DND-41 (cell line): ENCODE measurements at regions not wholly inside any gene's neighbourhood (a gene's known extent, or its start where the extent isn't known, plus 50 kb on each side); places are given as distances from the start of the nearest gene placed in this dataset.
"Not testable (repeated sequence)": the region's sequence is repeated elsewhere in the genome, so short reads cannot be mapped to it uniquely, and the experiment has no call there.

Experiments used
- ATAC-seq: fragments of 200-7000 bp; cut with Tn5 transposase; 3 replicates; pipeline ENCODE4 v1.9.1; 2021; ENCODE audit warnings: low read depth; ENCODE audit not compliant: insufficient read depth
- DNase-seq: peaks from one replicate; pipeline ENCODE4 v3.0.0-alpha.2; 2020
- H2AFZ ChIP-seq: 2 replicates; pipeline ENCODE4 v1.6.0; 2012; ENCODE audit warnings: low read depth, low read length
- H3K27ac ChIP-seq: 2 replicates; pipeline ENCODE4 v1.5.1; 2012; ENCODE audit warnings: low read length, inconsistent platforms
- H3K27me3 ChIP-seq: fragments of 200-600 bp; sonication (generic); 2 replicates; pipeline ENCODE4 v1.6.0; 2012; ENCODE audit warnings: low read length, mild to moderate bottlenecking, inconsistent platforms; ENCODE audit not compliant: insufficient read depth, poor library complexity
- H3K36me3 ChIP-seq: 2 replicates; pipeline ENCODE4 v1.5.1; 2012; ENCODE audit warnings: low read length, inconsistent platforms; ENCODE audit not compliant: insufficient read depth
- H3K4me1 ChIP-seq: 2 replicates; pipeline ENCODE4 v1.5.1; 2012; ENCODE audit warnings: mild to moderate bottlenecking, low read length; ENCODE audit not compliant: insufficient read depth
- H3K4me2 ChIP-seq: 2 replicates; pipeline ENCODE4 v1.6.0; 2012; ENCODE audit warnings: mild to moderate bottlenecking, moderate library complexity, low read length, inconsistent platforms; ENCODE audit not compliant: insufficient read depth
- H3K4me3 ChIP-seq, 2 experiments: fragments of 200-600 bp in 1 of 2; shearing (Covaris generic) in 1 of 2; 2 replicates each; pipeline ENCODE4 v1.5.1; 2012 to 2016; ENCODE audit warnings: inconsistent platforms in 2 of 2, low read length in 2 of 2, mild to moderate bottlenecking in 2 of 2, low read depth in 1 of 2, moderate library complexity in 1 of 2
- H3K79me2 ChIP-seq: 2 replicates; pipeline ENCODE4 v1.6.0; 2012; ENCODE audit warnings: low read length, inconsistent platforms; ENCODE audit not compliant: insufficient read depth
- H3K9ac ChIP-seq: 2 replicates; pipeline ENCODE4 v1.6.0; 2012; ENCODE audit warnings: low read depth, mild to moderate bottlenecking, inconsistent platforms, low read length, moderate library complexity
- H3K9me3 ChIP-seq: 2 replicates; pipeline ENCODE4 v1.5.1; 2012; ENCODE audit warnings: low read length, moderate library complexity, mild to moderate bottlenecking, inconsistent platforms; ENCODE audit not compliant: insufficient read depth, severe bottlenecking
- H4K20me1 ChIP-seq: 2 replicates; pipeline ENCODE4 v1.6.0; 2012; ENCODE audit warnings: low read length; ENCODE audit not compliant: insufficient read depth
- EZH2 ChIP-seq: IDR thresholded peaks from 3 replicates; pipeline ENCODE4 v1.6.1; 2012; ENCODE audit warnings: borderline replicate concordance, low read depth, mild to moderate bottlenecking, moderate library complexity, low read length, inconsistent platforms; ENCODE audit not compliant: severe bottlenecking
- TF ChIP-seq, protein P1 (sequence below): IDR thresholded peaks from 2 replicates; pipeline ENCODE4 v1.5.1; 2012; ENCODE audit warnings: borderline replicate concordance, low read length, moderate library complexity, mild to moderate bottlenecking; ENCODE audit not compliant: poor library complexity, severe bottlenecking; ENCODE audit errors: extremely low read depth

DNA sequence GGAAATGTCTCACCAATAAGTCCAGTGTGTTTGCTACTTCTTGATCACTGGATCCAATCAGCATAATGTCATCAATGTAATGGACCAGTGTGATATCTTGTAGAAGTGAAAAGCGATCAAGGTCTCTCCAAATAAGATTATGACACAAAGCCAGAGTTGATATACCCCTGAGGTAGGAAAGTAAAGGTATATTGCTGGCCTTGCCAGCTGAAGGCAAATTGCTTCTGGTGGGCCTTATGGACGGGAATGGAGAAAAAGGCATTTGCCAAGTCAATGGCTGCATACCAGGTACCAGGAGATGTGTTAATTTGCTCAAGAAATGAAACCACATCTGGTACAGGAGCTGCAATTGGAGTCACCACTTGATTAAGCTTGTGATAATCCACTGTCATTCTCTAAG is 158.5 kb downstream of the CYP26A1 start:
- H3K9me3 ChIP-seq, H3K4me1 ChIP-seq, DNase-seq, H3K4me2 ChIP-seq, H3K36me3 ChIP-seq, H3K4me3 ChIP-seq, ATAC-seq, H3K27ac ChIP-seq, H3K9ac ChIP-seq, H2AFZ ChIP-seq, H4K20me1 ChIP-seq, H3K79me2 ChIP-seq, H3K27me3 ChIP-seq: not testable (repeated sequence)

GRCh38 chr10:93234940-93235339 is 161.2 kb downstream of the CYP26A1 start:
- not testable (repeated sequence) for ATAC-seq, H3K9ac ChIP-seq, H3K9me3 ChIP-seq, H3K4me3 ChIP-seq, H3K27me3 ChIP-seq, H3K36me3 ChIP-seq, DNase-seq, H4K20me1 ChIP-seq, H2AFZ ChIP-seq, H3K79me2 ChIP-seq, H3K27ac ChIP-seq, H3K4me1 ChIP-seq, H3K4me2 ChIP-seq

DNA sequence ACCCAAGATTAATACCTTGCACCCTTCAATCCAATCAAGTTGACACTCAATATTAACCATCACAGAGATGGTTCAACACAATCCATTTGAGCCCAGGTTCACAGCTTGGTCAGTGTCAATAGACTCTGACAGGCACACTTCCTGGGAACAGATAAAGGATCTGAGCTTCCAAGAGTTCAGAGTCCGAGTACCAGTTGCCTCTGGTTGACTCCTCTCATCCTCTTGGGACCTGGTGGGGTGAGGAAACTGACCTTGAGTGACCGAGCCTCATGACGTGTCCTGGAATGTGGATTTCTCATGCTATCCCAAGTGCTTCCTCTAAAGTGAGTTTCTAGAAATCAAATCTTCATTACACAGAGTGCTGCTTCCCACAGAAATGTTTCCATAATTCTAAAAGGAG is 162.0 kb downstream of the CYP26A1 start:
- DNase-seq: no peak
- Histone ChIP-seq H3K79me2 (no peaks in the 10 kb centered on the region), H3K36me3 (no peaks in the 10 kb centered on the region), H3K4me2 (no peak overlapping the region), H4K20me1 (no peaks in the 10 kb centered on the region), H3K9me3 (no peaks in the 10 kb centered on the region), H3K4me3 (no peak overlapping the region), H3K27ac (no peak overlapping the region), H3K9ac (no peak overlapping the region), H3K4me1 (no peaks in the 10 kb centered on the region), H2AFZ (no peak overlapping the region), H3K27me3 (peaks cover 4% of the 10 kb centered on the region)
- TF ChIP-seq, protein P1, sequence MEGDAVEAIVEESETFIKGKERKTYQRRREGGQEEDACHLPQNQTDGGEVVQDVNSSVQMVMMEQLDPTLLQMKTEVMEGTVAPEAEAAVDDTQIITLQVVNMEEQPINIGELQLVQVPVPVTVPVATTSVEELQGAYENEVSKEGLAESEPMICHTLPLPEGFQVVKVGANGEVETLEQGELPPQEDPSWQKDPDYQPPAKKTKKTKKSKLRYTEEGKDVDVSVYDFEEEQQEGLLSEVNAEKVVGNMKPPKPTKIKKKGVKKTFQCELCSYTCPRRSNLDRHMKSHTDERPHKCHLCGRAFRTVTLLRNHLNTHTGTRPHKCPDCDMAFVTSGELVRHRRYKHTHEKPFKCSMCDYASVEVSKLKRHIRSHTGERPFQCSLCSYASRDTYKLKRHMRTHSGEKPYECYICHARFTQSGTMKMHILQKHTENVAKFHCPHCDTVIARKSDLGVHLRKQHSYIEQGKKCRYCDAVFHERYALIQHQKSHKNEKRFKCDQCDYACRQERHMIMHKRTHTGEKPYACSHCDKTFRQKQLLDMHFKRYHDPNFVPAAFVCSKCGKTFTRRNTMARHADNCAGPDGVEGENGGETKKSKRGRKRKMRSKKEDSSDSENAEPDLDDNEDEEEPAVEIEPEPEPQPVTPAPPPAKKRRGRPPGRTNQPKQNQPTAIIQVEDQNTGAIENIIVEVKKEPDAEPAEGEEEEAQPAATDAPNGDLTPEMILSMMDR: no peak
- no peak for TF ChIP-seq EZH2
- no peak for ATAC-seq

GRCh38 chr10:93236393-93237040 is 162.8 kb downstream of the CYP26A1 start:
- ATAC-seq: no peak
- Histone ChIP-seq H4K20me1 (no peaks in the 10 kb centered on the region), H3K79me2 (no peaks in the 10 kb centered on the region), H3K27me3 (peaks cover 4% of the 10 kb centered on the region), H3K36me3 (no peaks in the 10 kb centered on the region), H2AFZ (no peak overlapping the region), H3K9ac (no peak overlapping the region), H3K4me3 (no peak overlapping the region), H3K4me1 (no peaks in the 10 kb centered on the region), H3K9me3 (no peaks in the 10 kb centered on the region), H3K4me2 (no peak overlapping the region), H3K27ac (no peak overlapping the region)
- TF ChIP-seq, protein P1: no peak
- no peak for DNase-seq
